ENCODE measurements at regions not wholly inside any gene's neighbourhood (a gene's known extent, or its start where the extent isn't known, plus 50 kb on each side); places are given as distances from the start of the nearest gene placed in this dataset.

GRCh38 chr19:31461814-31462539 is 112.7 kb upstream of the TSHZ3 start:
- TF ChIP-seq BHLHE40 (IDR thresholded peaks at IDR 0.05; ENCODE audit: low read length) (no peak), CTCF (CRISPR knock-in tag; IDR thresholded peaks at IDR 0.05) (no peak), XBP1 (CRISPR knock-in tag; IDR thresholded peaks at IDR 0.05) (no peak), ZNF124 (CRISPR knock-in tag; IDR thresholded peaks at IDR 0.05) (no peak), MAX (IDR thresholded peaks at IDR 0.05) (no peak), ZBTB8A (CRISPR knock-in tag; IDR thresholded peaks at IDR 0.05; ENCODE audit: borderline replicate concordance, low read depth) (no peak), IRF9 (CRISPR knock-in tag; IDR thresholded peaks at IDR 0.05; ENCODE audit: borderline replicate concordance) (no peak), ELF4 (CRISPR knock-in tag; IDR thresholded peaks at IDR 0.05; ENCODE audit: borderline replicate concordance) (no peak), ZNF24 (IDR thresholded peaks at IDR 0.05) (no peak), PRDM10 (CRISPR knock-in tag; IDR thresholded peaks at IDR 0.05; ENCODE audit: low read depth) (no peak), MAFG (CRISPR knock-in tag; IDR thresholded peaks at IDR 0.05) (no peak)
- TF ChIP-seq, protein P1, sequence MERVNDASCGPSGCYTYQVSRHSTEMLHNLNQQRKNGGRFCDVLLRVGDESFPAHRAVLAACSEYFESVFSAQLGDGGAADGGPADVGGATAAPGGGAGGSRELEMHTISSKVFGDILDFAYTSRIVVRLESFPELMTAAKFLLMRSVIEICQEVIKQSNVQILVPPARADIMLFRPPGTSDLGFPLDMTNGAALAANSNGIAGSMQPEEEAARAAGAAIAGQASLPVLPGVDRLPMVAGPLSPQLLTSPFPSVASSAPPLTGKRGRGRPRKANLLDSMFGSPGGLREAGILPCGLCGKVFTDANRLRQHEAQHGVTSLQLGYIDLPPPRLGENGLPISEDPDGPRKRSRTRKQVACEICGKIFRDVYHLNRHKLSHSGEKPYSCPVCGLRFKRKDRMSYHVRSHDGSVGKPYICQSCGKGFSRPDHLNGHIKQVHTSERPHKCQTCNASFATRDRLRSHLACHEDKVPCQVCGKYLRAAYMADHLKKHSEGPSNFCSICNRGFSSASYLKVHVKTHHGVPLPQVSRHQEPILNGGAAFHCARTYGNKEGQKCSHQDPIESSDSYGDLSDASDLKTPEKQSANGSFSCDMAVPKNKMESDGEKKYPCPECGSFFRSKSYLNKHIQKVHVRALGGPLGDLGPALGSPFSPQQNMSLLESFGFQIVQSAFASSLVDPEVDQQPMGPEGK (CRISPR knock-in tag; IDR thresholded peaks at IDR 0.05), result no peak
- TF ChIP-seq, protein P2, sequence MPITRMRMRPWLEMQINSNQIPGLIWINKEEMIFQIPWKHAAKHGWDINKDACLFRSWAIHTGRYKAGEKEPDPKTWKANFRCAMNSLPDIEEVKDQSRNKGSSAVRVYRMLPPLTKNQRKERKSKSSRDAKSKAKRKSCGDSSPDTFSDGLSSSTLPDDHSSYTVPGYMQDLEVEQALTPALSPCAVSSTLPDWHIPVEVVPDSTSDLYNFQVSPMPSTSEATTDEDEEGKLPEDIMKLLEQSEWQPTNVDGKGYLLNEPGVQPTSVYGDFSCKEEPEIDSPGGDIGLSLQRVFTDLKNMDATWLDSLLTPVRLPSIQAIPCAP (CRISPR knock-in tag; IDR thresholded peaks at IDR 0.05; ENCODE audit: low read depth), result no peak

Data from HepG2 (cell line).